Natural killer cell (primary cell): ENCODE measurements at regions not wholly inside any gene's neighbourhood (a gene's known extent, or its start where the extent isn't known, plus 50 kb on each side); places are given as distances from the start of the nearest gene placed in this dataset.
A peak's percentile ranks its signal among the peaks of the same experiment; 100 is the strongest.

ENCODE experiments used
- ATAC-seq, 3 donors: fragments of 150-1000 bp in 2 of 3; fragments of 200-7000 bp in 1 of 3; cut with Tn5 transposase; 1 replicate in 1 of 3; 2 replicates in 2 of 3; pipeline ENCODE4 v1.10.0; 2021; ENCODE audit warnings: mild to moderate bottlenecking in 2 of 3, moderate library complexity in 2 of 3
- DNase-seq, 2 donors: peaks; one replicate each; pipeline versions ENCODE4 v3.0.0 to v3.0.0-alpha.2; 2013 to 2021; ENCODE audit warnings: mixed read lengths in 1 of 2
- H3K27ac ChIP-seq: one replicate; pipeline ENCODE4 v1.5.1; 2013; ENCODE audit warnings: mild to moderate bottlenecking, low read length
- H3K27me3 ChIP-seq: one replicate; pipeline ENCODE4 v1.6.1; 2013; ENCODE audit warnings: low read length; ENCODE audit not compliant: control insufficient read depth, insufficient read depth
- H3K36me3 ChIP-seq: one replicate; pipeline ENCODE4 v1.6.1; 2013; ENCODE audit warnings: low read length; ENCODE audit not compliant: control insufficient read depth, insufficient read depth
- H3K4me1 ChIP-seq: one replicate; pipeline ENCODE4 v1.6.1; 2013; ENCODE audit warnings: low read length; ENCODE audit not compliant: control insufficient read depth, insufficient read depth
- H3K4me3 ChIP-seq: one replicate; pipeline ENCODE4 v1.5.1; 2013; ENCODE audit warnings: low read length
- H3K9me3 ChIP-seq: one replicate; pipeline ENCODE4 v1.6.1; 2013; ENCODE audit warnings: low read length; ENCODE audit not compliant: control insufficient read depth, insufficient read depth
- H3K27ac Mint-ChIP-seq, 2 donors: one replicate each; pipeline ENCODE4 v1.8.0; 2022; ENCODE audit warnings: mild to moderate bottlenecking in 2 of 2, mixed read lengths in 2 of 2, moderate library complexity in 1 of 2
- H3K27me3 Mint-ChIP-seq, 2 donors: one replicate each; pipeline ENCODE4 v1.8.0; 2022; ENCODE audit warnings: low read depth in 2 of 2, mixed read lengths in 2 of 2
- H3K36me3 Mint-ChIP-seq: one replicate; pipeline ENCODE4 v1.8.0; 2022; ENCODE audit warnings: mixed read lengths
- H3K4me1 Mint-ChIP-seq, 2 donors: one replicate each; pipeline ENCODE4 v1.8.0; 2022; ENCODE audit warnings: mixed read lengths in 2 of 2
- H3K4me3 Mint-ChIP-seq: one replicate; pipeline ENCODE4 v1.8.0; 2022; ENCODE audit warnings: mild to moderate bottlenecking, moderate library complexity, mixed read lengths
- H3K9me3 Mint-ChIP-seq, 2 donors: one replicate each; pipeline ENCODE4 v1.8.0; 2022; ENCODE audit warnings: mixed read lengths in 2 of 2
- WGBS: methylation state at CpG from one replicate; pipeline ENCODE4 v1.1.7; 2013; ENCODE audit warnings: missing lambda C conversion rate; ENCODE audit not compliant: insufficient coverage; 5-methylcytosine and 5-hydroxymethylcytosine counted together
- intact Hi-C: fragments of 100-400 bp; cut with micrococcal nuclease; formaldehyde crosslinking; loops from one replicate; pipeline ENCODE4 v1.14.2; 2022
- TF ChIP-seq, protein P1 (sequence below): fragments of 200-600 bp; IDR thresholded peaks from one replicate; pipeline ENCODE4 v1.8.0; 2022; ENCODE audit warnings: antibody characterized with exemption

DNA sequence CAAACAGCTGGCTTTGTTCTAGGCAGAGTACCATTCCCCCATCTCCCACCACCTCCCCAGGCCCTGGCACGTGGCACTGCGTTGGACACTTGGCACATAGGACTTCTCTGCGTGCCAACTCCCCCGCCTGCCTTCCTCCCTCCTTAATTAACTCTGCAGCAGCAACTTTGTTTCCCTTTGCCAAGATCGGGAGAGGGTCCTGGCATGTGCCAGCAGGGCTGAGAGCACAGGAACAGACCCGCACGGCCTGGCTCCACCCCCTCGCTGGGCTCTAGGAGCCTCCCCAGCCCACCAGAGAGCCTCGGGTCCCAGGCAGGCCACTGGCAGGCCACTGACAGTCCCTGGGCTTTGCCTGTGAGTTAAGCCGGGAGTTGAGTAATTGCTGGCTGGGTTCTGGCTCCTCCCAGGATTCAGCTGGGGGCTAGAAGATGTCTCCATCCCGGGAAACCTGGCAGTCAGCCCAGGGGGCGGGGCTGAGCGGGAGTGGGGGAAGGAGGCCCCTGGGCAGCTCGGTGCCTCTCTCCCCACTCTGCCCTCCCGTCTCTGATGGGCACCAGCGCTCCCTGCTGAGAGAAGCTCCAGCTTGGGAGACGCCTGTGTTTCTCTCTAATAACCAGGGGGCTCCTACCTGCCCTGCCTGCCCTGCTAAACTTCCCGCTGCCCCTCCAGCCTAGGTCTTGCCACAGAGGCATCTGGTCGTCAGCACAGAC, 224.0 kb upstream of the TNRC6C start:
- TF ChIP-seq, protein P1, sequence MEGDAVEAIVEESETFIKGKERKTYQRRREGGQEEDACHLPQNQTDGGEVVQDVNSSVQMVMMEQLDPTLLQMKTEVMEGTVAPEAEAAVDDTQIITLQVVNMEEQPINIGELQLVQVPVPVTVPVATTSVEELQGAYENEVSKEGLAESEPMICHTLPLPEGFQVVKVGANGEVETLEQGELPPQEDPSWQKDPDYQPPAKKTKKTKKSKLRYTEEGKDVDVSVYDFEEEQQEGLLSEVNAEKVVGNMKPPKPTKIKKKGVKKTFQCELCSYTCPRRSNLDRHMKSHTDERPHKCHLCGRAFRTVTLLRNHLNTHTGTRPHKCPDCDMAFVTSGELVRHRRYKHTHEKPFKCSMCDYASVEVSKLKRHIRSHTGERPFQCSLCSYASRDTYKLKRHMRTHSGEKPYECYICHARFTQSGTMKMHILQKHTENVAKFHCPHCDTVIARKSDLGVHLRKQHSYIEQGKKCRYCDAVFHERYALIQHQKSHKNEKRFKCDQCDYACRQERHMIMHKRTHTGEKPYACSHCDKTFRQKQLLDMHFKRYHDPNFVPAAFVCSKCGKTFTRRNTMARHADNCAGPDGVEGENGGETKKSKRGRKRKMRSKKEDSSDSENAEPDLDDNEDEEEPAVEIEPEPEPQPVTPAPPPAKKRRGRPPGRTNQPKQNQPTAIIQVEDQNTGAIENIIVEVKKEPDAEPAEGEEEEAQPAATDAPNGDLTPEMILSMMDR = no peak
- H3K9me3 ChIP-seq = no peaks in the 10 kb centered on the region
- intact Hi-C loops = no loop called here
- H3K36me3 Mint-ChIP-seq = peaks cover 9% of the 10 kb centered on the region
- H3K27ac Mint-ChIP-seq = no peak overlapping the region
- H3K4me3 ChIP-seq = no peak overlapping the region
- H3K9me3 Mint-ChIP-seq = peaks cover 2 to 5% of the 10 kb centered on the region in 2 donors
- H3K27me3 ChIP-seq = peaks cover 2% of the 10 kb centered on the region
- H3K4me3 Mint-ChIP-seq = no peak overlapping the region
- ATAC-seq (no peak), DNase-seq (peak in 1 of 2 donors; percentile 10)
- H3K36me3 ChIP-seq = no peaks in the 10 kb centered on the region
- 60% methylated on average over 19 of the region's 19 CpGs for WGBS
- no peak overlapping the region for H3K27ac ChIP-seq
- no peaks in the 10 kb centered on the region for H3K4me1 Mint-ChIP-seq
- peaks cover 9 to 42% of the 10 kb centered on the region in 2 donors for H3K27me3 Mint-ChIP-seq
- no peaks in the 10 kb centered on the region for H3K4me1 ChIP-seq

DNA sequence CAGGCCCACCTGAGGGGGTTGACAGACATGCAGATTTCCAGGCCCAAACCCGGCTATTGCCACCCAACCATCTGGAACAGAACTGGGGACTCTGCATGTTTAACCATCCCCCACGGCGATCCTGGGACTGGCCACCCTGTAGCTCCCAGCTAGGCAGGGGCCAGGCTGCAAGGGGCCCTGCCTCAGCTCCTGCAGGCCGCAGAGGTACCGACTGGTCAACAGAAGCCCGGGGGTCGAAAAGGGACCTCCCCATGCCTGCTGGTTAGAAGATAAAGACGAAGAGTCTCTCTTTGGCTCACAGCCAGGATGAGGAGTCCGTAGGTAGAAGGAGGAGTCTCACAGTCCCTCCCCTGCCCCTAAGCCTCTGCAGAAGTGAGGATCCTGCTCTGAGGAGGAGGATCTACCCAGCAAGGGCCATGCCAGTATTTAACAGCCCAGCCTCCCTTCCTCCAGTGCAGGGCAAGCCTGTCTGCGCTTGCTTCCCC, 223.4 kb upstream of the TNRC6C start:
- Histone ChIP-seq H3K36me3 (no peaks in the 10 kb centered on the region), H3K27me3 (peaks cover 2% of the 10 kb centered on the region), H3K27ac (no peak overlapping the region), H3K4me1 (no peaks in the 10 kb centered on the region), H3K4me3 (no peak overlapping the region), H3K9me3 (no peaks in the 10 kb centered on the region)
- WGBS = 75% methylated on average over 10 of the region's 10 CpGs
- Mint-ChIP-seq H3K9me3 (peaks cover 2 to 5% of the 10 kb centered on the region in 2 donors), H3K4me3 (no peak overlapping the region), H3K27me3 (peaks cover 9 to 36% of the 10 kb centered on the region in 2 donors), H3K27ac (no peak overlapping the region), H3K36me3 (peaks cover 9% of the 10 kb centered on the region), H3K4me1 (no peaks in the 10 kb centered on the region)
- intact Hi-C loops = no loop called here
- no peak for DNase-seq
- no peak for ATAC-seq
- TF ChIP-seq, protein P1 = no peak

DNA sequence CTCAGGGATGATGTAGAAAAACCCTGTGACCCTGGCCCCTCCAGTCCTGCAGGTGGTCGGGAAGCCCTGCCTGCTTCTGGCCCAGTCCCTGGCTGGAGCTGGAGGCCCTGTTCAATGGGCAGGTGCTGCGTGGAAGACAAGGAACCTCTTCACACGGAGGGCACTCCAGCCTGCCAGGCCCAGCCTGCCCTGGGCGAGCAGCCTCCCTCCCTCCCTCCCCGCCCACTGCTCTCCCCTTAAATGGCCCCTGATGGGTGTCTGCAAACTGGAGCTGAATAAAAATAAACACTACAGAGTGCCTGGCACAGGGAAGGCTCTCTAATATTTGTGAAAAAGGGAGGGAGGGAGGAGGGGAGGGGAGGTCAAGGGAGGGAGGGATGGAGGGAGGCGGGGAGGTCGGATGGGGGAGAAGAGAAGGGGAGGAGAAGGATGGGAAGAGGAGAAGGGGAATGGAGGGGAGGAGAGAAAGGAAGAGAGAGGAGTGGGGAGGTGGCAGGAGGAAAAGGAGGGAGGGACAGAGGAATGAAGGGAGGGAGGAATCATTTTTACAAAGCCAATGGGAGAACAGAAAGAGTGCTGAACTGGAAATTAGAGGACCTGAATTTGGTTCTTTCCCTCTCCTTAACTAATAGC, 222.8 kb upstream of the TNRC6C start:
- TF ChIP-seq, protein P1 = no peak
- no peak overlapping the region for H3K27ac ChIP-seq
- intact Hi-C loops = no loop called here
- no peaks in the 10 kb centered on the region for H3K4me1 Mint-ChIP-seq
- H3K36me3 ChIP-seq = no peaks in the 10 kb centered on the region
- ATAC-seq (no peak), DNase-seq (no peak)
- peaks cover 7 to 32% of the 10 kb centered on the region in 2 donors for H3K27me3 Mint-ChIP-seq
- no peaks in the 10 kb centered on the region for H3K4me1 ChIP-seq
- WGBS = 69% methylated on average over 6 of the region's 7 CpGs
- peaks cover 9% of the 10 kb centered on the region for H3K36me3 Mint-ChIP-seq
- H3K4me3 ChIP-seq = no peak overlapping the region
- H3K9me3 Mint-ChIP-seq = peaks cover 2 to 5% of the 10 kb centered on the region in 2 donors
- H3K4me3 Mint-ChIP-seq = no peak overlapping the region
- peaks cover 2% of the 10 kb centered on the region for H3K27me3 ChIP-seq
- no peak overlapping the region for H3K27ac Mint-ChIP-seq
- no peaks in the 10 kb centered on the region for H3K9me3 ChIP-seq
